HG02798 (cell line): ENCODE measurements at regions not wholly inside any gene's neighbourhood (a gene's known extent, or its start where the extent isn't known, plus 50 kb on each side); places are given as distances from the start of the nearest gene placed in this dataset.
"Not testable (repeated sequence)": the region's sequence is repeated elsewhere in the genome, so short reads cannot be mapped to it uniquely, and the experiment has no call there.

Experiments
- ATAC-seq: cut with Tn5 transposase; IDR thresholded peaks from one replicate; pipeline ENCODE4 v1.9.1; 2021; ENCODE audit warnings: mild to moderate bottlenecking; ENCODE audit not compliant: unreplicated experiment, poor library complexity

DNA sequence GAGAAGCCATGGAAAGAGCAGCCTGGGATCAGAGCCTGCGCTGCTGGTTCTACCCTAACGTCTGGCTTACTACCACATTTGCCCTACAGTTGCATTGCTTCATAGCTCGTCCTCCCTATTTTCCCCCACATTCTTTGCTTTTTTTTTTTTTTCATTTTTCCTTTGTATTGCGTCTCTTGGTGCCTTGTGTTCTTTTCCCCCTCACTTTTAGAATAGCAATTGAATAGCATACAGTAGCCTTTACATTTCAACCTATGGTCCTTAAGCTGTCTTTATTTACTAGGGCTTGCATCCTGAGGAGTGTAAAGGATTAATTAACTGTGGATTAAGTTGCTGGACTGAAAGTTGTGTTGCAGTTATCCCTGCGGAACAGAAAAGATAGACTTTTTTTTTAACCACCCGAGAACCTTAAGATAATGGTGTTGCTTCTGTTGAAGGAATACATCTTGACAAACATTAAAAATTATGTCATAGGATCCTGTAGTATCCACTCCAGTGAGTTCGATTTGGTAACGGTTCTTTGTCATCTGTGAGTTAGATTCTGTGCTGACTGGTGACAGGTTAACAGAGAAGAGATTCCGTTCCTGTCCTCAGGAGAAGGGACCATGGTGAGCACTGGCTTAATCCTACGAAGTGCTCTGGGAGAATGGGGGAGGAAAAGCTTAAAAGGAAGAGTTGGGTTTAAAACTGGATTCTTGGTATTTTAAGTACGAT lies 417.4 kb upstream of the NAALADL2 start:
- no peak for ATAC-seq

- no peak for ATAC-seq
Observed at GRCh38 chr3:174442302-174442682, 416.8 kb upstream of the NAALADL2 start.

- no peak for ATAC-seq
Observed at GRCh38 chr3:174444391-174444790, 414.7 kb upstream of the NAALADL2 start.

DNA sequence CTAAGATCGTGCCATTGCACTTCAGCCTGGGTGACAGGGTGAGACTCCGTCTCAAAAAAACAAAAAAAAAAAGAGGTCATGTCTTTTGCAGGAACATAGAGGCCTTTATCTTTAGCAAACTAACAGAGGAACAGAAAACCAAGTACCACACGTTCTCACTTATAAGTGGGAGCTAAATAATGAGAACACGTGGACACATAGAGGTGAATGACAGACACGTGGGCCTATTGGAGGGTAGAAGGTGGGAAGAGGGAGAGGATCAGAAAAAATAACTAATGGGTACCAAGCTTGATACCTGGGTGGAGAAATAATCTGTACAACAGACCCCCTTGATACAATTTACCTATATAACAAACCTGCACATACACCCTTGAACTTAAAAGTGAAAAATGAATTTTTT lies 401.4 kb upstream of the NAALADL2 start:
- no peak for ATAC-seq

GRCh38 chr3:174460831-174461230 lies 398.3 kb upstream of the NAALADL2 start:
- ATAC-seq: no peak

GRCh38 chr3:174462916-174463315 lies 396.2 kb upstream of the NAALADL2 start:
- ATAC-seq: no peak

- no peak for ATAC-seq
Observed at GRCh38 chr3:174465177-174465576, 394.0 kb upstream of the NAALADL2 start.

DNA sequence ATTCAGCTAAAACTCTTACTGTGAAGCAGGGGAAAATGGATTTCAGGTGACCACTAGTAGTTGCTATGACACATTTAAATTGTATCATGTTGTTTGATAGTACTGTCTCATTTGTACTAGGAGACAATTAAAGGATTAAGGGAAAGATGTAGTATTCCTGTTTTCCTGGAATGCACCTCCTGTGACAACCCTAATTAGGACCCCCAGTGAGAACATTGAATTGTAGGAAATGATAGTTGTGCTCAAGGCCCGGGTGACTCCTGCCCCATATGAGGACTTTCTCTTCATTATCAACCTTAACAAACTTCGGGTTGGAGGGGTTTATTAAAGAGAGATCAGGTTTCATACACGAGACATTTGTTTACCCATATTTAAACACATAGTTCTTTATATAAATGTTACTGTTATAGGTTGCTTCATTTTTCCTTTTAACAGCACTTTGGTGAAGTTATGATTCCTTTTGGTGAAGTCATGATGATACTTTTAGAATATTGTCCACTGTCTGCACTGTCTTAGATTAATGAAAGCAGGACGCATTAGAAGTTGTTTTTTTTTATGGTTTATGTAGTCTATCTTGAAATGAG lies 392.6 kb upstream of the NAALADL2 start:
- no peak for ATAC-seq

DNA sequence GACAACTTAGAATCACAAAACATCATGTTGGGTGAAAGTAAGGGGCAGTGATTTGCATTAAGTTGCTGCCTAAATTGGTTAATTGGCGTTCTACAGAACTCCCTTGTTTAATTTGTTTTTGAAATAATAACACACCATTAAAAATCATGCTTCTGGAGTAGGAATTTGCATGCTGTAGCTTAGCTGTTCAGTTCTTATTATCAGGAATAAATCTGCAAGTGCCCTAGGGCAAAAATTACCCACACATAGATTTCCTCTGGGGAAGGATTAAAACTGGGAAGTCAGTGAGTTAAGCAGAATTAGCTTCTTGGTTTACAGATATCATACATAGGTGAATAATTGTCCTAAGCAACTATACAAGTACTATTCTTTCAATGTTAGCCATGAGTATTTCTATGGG lies 381.6 kb upstream of the NAALADL2 start:
- no peak for ATAC-seq

GRCh38 chr3:174480767-174481166 lies 378.4 kb upstream of the NAALADL2 start:
- ATAC-seq: no peak

DNA sequence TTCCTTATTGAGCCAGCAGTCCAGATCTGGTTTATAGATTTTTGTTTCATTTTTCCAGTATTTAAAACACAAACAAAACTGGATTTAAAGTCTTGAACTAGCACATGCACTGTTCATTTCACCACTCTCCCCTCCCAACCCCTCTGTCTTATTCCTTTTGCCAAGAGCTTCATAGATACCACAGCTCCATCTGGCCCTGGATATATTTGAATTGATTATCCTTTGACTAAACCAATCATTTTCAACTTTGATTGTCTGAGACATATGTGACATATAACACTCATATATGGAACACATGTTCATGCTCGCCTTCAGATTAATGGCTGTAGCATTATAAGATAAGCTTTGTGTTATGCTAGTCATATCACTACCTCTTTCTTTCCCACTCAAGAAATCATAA lies 376.6 kb upstream of the NAALADL2 start:
- no peak for ATAC-seq

- no peak for ATAC-seq
Observed at GRCh38 chr3:174483254-174483653, 375.9 kb upstream of the NAALADL2 start.

- not testable (repeated sequence) for ATAC-seq
Observed at GRCh38 chr3:174483856-174484255, 375.3 kb upstream of the NAALADL2 start.

DNA sequence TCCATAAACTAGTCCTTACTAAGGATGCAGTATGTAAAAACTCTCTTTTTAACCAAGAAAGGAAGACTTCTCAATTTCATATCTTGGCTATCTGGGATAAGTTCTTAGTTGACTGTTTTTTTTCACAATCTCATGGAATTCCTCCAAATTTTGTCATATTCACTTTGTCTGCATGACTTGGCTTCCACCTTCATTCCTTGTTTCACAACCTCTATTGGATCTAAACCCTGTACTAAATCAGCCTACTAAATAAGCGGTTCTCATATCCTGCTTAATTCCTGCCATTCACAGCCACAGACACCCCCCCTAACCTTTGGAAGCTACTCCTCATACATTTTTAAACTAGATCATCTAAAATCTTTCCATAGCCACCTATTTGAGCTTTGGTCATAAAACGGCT lies 370.6 kb upstream of the NAALADL2 start:
- no peak for ATAC-seq

DNA sequence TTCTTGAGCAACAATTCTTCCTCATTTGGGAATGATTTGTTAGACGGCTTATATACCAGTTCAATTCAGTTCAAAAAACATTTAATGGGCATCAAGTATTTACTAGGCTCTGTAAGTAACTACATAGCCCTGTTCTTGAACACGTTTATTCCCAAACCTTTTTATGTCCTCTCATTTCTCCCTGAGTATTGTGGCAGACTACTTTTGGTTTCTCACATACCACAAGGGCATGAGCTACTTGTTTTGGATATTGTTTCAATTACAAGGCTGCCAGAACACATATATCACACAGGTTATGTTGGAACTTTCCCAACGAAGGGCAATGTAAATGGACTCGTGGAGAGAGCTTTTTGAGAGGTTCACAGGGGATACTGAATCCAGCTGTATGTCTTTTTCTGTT lies 363.8 kb upstream of the NAALADL2 start:
- ATAC-seq: no peak

DNA sequence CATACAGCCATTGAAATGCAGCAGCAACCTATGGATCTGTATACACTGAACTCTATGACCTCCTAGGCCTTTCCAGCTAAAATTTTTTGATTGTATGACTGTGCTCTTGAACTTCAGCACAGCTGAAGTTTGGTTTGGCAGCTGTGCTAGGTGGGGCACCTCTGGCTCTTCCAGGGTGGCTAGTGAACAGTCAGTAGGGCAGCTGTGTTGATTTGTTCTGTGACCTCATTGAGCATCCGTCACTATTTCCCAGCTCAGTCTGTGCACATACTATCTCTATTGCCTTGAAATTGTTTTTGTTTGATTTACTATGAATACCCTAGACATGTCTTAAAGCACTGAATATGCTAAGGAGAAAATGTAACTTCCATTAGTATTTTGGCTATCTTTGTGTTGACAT lies 363.2 kb upstream of the NAALADL2 start:
- no peak for ATAC-seq

- no peak for ATAC-seq
Observed at GRCh38 chr3:174498638-174499037, 360.5 kb upstream of the NAALADL2 start.

GRCh38 chr3:174505266-174505665 lies 353.9 kb upstream of the NAALADL2 start:
- ATAC-seq: no peak

DNA sequence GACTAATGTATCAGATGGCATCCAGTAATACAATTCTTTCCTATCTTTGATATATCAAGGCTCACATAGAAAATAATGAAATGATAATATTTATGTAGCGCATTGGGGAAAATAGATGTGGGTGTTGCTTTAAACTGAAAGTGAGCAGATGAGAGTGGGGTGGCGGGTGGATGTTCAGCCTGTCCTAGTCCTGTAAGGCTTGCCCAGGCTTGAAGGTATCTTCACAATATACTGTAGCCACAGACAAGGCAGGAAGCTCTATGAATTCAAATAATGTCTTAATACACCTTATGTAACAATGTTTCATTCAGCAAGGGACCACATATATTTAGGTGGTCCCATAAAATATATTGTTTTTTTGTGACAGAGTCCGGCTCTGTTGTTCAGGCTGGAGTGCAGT lies 334.9 kb upstream of the NAALADL2 start:
- no peak for ATAC-seq

- ATAC-seq: no peak
Observed at GRCh38 chr3:174529298-174529697, 329.8 kb upstream of the NAALADL2 start.

DNA sequence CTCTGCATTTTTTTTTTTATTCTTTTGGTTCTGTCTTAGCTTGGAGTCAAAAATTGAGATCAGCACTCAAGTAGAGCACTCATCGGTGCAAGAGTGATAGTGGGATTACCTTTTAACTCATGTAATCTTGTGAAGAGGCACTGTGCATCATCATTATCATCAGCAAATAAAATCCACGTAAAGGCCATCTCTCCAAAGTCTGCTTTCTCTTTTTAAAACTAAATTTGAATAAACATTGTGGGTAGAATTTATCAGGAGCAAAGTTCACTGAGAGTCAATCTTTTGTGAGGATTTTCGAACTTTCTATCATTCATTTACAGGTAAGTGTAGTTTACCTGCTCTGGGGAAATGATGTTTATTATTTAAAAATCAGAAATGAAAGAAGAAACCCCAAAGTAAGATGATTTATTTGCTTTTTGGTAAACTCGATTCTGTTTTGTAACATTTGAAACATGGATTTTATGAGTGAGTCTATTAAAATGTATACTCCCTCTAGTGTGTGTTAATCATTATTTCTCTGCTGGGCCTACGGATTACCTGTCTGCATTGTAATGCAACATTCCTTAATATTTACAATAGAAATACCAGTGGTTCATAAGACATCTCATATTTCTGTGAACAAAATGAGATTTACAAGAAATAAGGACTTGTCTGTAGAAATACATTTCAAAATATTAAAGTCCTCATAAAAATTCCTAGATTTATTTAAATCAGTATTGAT lies 327.7 kb upstream of the NAALADL2 start:
- no peak for ATAC-seq

GRCh38 chr3:174532216-174532615 lies 326.9 kb upstream of the NAALADL2 start:
- no peak for ATAC-seq
